DOHH2 (cell line): ENCODE measurements at regions not wholly inside any gene's neighbourhood (a gene's known extent, or its start where the extent isn't known, plus 50 kb on each side); places are given as distances from the start of the nearest gene placed in this dataset.

ENCODE experiments used
- H3F3A ChIP-seq: fragments of 200-600 bp; sonication (generic), shearing (Covaris generic); 2 replicates; pipeline ENCODE4 v1.6.0; 2016; ENCODE audit warnings: antibody characterized with exemption, mild to moderate bottlenecking; ENCODE audit not compliant: control insufficient read depth, insufficient read depth
- H3K27ac ChIP-seq: fragments of 200-600 bp; sonication (generic); 2 replicates; pipeline ENCODE4 v1.5.1; 2014; ENCODE audit warnings: low read depth, mild to moderate bottlenecking, low read length, moderate library complexity
- H3K27me3 ChIP-seq: fragments of 200-600 bp; sonication (generic); 2 replicates; pipeline ENCODE4 v1.6.1; 2014; ENCODE audit warnings: mild to moderate bottlenecking, low read length, mixed read lengths; ENCODE audit not compliant: control insufficient read depth
- H3K36me3 ChIP-seq: fragments of 200-600 bp; sonication (generic); 2 replicates; pipeline ENCODE4 v1.6.1; 2014; ENCODE audit warnings: mild to moderate bottlenecking, low read length, moderate library complexity, mixed read lengths; ENCODE audit not compliant: control insufficient read depth
- H3K4me1 ChIP-seq: fragments of 200-600 bp; sonication (generic); 2 replicates; pipeline ENCODE4 v1.6.1; 2014; ENCODE audit warnings: mild to moderate bottlenecking, low read length, mixed read lengths; ENCODE audit not compliant: control insufficient read depth
- H3K4me2 ChIP-seq: fragments of 200-600 bp; sonication (generic); 2 replicates; pipeline ENCODE4 v1.6.0; 2014; ENCODE audit warnings: mild to moderate bottlenecking, low read length, moderate library complexity
- H3K4me3 ChIP-seq: fragments of 200-600 bp; sonication (generic); 2 replicates; pipeline ENCODE4 v1.5.1; 2014; ENCODE audit warnings: mild to moderate bottlenecking, low read length, mixed read lengths
- H3K79me2 ChIP-seq: fragments of 200-600 bp; sonication (generic); 2 replicates; pipeline ENCODE4 v1.6.1; 2014; ENCODE audit warnings: mild to moderate bottlenecking, low read length, mixed read lengths; ENCODE audit not compliant: control insufficient read depth
- H3K9me2 ChIP-seq: fragments of 200-600 bp; sonication (generic); replicated peaks from 2 replicates; pipeline ENCODE4 v1.6.1; 2014; ENCODE audit warnings: mild to moderate bottlenecking, low read length, mixed read lengths; ENCODE audit not compliant: control insufficient read depth
- H3K9me3 ChIP-seq: fragments of 200-600 bp; sonication (generic); 2 replicates; pipeline ENCODE4 v1.6.1; 2014; ENCODE audit warnings: antibody characterized with exemption, low read length, mixed read lengths; ENCODE audit not compliant: control insufficient read depth, insufficient read depth
- H4K20me1 ChIP-seq: fragments of 200-600 bp; sonication (generic); 2 replicates; pipeline ENCODE4 v1.6.0; 2014; ENCODE audit warnings: low read depth, mild to moderate bottlenecking, antibody characterized with exemption, low read length, moderate library complexity; ENCODE audit not compliant: control insufficient read depth, insufficient read depth
- EZH2phosphoT487 ChIP-seq: fragments of 200-600 bp; sonication (generic); IDR thresholded peaks from 2 replicates; pipeline ENCODE4 v1.6.1; 2017; ENCODE audit warnings: borderline replicate concordance, mild to moderate bottlenecking, antibody characterized with exemption, low read length, moderate library complexity, mixed read lengths
- TF ChIP-seq, protein P1 (sequence below): fragments of 200-600 bp; sonication (generic); IDR thresholded peaks from one replicate; pipeline ENCODE4 v1.5.1; 2014; ENCODE audit warnings: antibody characterized with exemption, mild to moderate bottlenecking, low read depth, low read length; ENCODE audit not compliant: poor library complexity, severe bottlenecking

DNA sequence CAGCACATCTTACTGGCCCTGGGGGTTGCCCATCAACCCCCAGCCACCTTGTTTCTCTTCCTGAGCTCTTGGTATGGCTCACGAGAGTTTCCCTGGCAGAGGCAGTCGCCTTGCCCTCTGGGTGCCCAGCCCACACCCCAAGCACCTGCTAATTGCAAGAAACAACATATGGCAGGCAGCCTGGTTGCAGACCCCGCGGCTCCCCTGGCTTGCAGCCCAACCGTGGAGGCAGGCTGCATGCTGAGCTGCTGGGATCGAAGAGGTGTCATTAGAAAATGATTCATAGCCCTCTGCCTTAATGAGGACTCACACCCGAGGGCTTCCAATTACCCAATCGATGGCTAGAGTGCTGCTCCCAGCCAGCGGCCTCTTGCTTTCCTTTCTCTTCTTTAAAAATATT is 115.7 kb downstream of the TMEM114 start:
- Histone ChIP-seq H3K27me3 (no peaks in the 10 kb centered on the region), H3K79me2 (no peaks in the 10 kb centered on the region)

DNA sequence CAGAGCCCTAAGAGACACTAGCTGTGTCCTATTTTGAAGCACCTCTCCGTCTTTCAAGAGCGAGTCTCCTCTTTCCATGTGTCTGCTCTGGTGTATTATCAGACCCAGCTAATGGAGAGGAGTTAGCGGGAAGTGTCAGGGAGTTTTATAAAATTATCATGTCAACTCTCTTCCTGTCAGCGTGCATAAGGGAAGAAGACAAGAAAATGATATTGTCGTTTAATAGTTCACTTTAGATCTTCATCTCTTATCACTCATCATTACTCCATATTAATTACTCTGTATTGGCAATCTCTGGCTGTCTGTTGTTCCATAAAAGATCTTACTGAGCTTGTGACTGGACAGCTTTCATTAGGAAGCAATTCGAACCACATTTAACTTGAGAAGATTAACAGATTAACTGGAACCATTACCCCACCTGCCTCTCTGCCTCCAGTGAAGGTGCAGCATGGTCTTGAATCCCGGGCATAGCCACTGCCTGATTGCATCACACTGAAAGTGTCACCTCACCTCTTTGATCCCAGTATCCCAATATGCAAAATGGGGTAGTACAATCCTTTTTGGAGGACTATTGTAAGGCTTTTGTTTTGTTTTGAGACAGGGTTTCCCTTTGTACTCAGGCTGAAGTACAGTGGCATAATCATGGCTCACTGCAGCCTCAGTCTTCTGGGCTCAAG is 121.1 kb downstream of the TMEM114 start:
- TF ChIP-seq, protein P1, sequence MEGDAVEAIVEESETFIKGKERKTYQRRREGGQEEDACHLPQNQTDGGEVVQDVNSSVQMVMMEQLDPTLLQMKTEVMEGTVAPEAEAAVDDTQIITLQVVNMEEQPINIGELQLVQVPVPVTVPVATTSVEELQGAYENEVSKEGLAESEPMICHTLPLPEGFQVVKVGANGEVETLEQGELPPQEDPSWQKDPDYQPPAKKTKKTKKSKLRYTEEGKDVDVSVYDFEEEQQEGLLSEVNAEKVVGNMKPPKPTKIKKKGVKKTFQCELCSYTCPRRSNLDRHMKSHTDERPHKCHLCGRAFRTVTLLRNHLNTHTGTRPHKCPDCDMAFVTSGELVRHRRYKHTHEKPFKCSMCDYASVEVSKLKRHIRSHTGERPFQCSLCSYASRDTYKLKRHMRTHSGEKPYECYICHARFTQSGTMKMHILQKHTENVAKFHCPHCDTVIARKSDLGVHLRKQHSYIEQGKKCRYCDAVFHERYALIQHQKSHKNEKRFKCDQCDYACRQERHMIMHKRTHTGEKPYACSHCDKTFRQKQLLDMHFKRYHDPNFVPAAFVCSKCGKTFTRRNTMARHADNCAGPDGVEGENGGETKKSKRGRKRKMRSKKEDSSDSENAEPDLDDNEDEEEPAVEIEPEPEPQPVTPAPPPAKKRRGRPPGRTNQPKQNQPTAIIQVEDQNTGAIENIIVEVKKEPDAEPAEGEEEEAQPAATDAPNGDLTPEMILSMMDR, result no peak
- no peak for TF ChIP-seq EZH2phosphoT487
- Histone ChIP-seq H3K4me1 (no peaks in the 10 kb centered on the region), H3K27me3 (no peaks in the 10 kb centered on the region), H3K4me3 (no peak overlapping the region), H3K9me2 (no peaks in the 10 kb centered on the region), H3K27ac (no peak overlapping the region), H4K20me1 (no peaks in the 10 kb centered on the region), H3K4me2 (no peak overlapping the region), H3K9me3 (no peaks in the 10 kb centered on the region), H3K36me3 (no peaks in the 10 kb centered on the region), H3K79me2 (no peaks in the 10 kb centered on the region), H3F3A (no peaks in the 10 kb centered on the region)

More for the DNA sequence above, 115.7 kb downstream of the TMEM114 start:
- Histone ChIP-seq H3K4me3 (no peak overlapping the region), H3K4me2 (no peak overlapping the region), H3K36me3 (no peaks in the 10 kb centered on the region), H3K9me2 (no peaks in the 10 kb centered on the region), H3K4me1 (no peaks in the 10 kb centered on the region), H3K27ac (no peak overlapping the region), H3F3A (no peaks in the 10 kb centered on the region), H4K20me1 (no peaks in the 10 kb centered on the region), H3K9me3 (no peaks in the 10 kb centered on the region)
- no peak for TF ChIP-seq EZH2phosphoT487
- TF ChIP-seq, protein P1, result no peak

DNA sequence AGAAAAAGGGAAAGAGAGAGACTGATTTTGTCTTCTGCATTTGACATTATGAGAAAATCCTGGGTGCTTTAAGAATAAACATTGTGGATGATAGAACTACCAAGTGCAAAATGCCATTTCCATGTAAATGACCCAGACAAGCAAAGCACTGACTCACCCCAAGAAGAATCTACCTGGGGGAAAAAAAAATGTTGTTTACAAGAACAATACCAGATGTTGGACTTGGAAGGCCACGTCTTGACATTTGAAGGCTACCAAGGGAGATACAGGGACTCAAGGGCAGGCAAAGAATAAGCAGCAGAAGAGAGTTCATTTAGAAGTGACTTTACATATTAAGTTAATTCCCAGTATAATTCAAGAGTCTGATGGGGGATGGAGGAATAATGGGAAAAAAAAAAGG is 125.3 kb downstream of the TMEM114 start:
- H3K4me2 ChIP-seq, result no peak overlapping the region
- H4K20me1 ChIP-seq, result no peaks in the 10 kb centered on the region
- TF ChIP-seq, protein P1, result no peak
- no peak for TF ChIP-seq EZH2phosphoT487

More for the DNA sequence above, 125.3 kb downstream of the TMEM114 start:
- H3K79me2 ChIP-seq, result no peaks in the 10 kb centered on the region
- H3F3A ChIP-seq, result no peaks in the 10 kb centered on the region
- no peaks in the 10 kb centered on the region for H3K4me1 ChIP-seq
- H3K9me3 ChIP-seq, result no peaks in the 10 kb centered on the region
- H3K4me3 ChIP-seq, result no peak overlapping the region
- H3K27ac ChIP-seq, result no peak overlapping the region
- H3K9me2 ChIP-seq, result no peaks in the 10 kb centered on the region
- H3K27me3 ChIP-seq, result no peaks in the 10 kb centered on the region
- H3K36me3 ChIP-seq, result no peaks in the 10 kb centered on the region
